PFSK-1 (cell line): ENCODE measurements at regions not wholly inside any gene's neighbourhood (a gene's known extent, or its start where the extent isn't known, plus 50 kb on each side); places are given as distances from the start of the nearest gene placed in this dataset.

Experiments used
- FOXP2 ChIP-seq: optimal IDR thresholded peaks from 2 replicates; pipeline ENCODE3; 2011; ENCODE audit warnings: borderline replicate concordance, control low read depth, inconsistent platforms; ENCODE audit not compliant: insufficient read depth; ENCODE audit errors: extremely low read length, extremely low read depth
- POLR2AphosphoS5 ChIP-seq: IDR thresholded peaks from 2 replicates; pipeline ENCODE4 v1.6.1; 2012; ENCODE audit warnings: low read depth, mild to moderate bottlenecking, control low read depth, low read length, moderate library complexity
- REST ChIP-seq, 2 experiments: IDR thresholded peaks; 2 replicates each; pipeline versions ENCODE4 v1.6.1 to v1.8.0; 2011 to 2012; ENCODE audit warnings: low read depth in 2 of 2, low read length in 2 of 2, control low read depth in 1 of 2, inconsistent platforms in 1 of 2, mild to moderate bottlenecking in 1 of 2, moderate library complexity in 1 of 2; ENCODE audit not compliant: insufficient read depth in 1 of 2
- SIN3A ChIP-seq: IDR thresholded peaks from 2 replicates; pipeline ENCODE4 v1.6.1; 2012; ENCODE audit warnings: mild to moderate bottlenecking, low read length, moderate library complexity, borderline replicate concordance; ENCODE audit not compliant: insufficient read depth
- TAF1 ChIP-seq: IDR thresholded peaks from 2 replicates; pipeline ENCODE4 v1.6.1; 2012; ENCODE audit warnings: low read length, control low read depth, borderline replicate concordance; ENCODE audit not compliant: insufficient read depth

- TF ChIP-seq SIN3A = no peak
- TF ChIP-seq FOXP2 = no peak
- TF ChIP-seq REST (IDR thresholded peaks at IDR 0.05; ENCODE audit: insufficient read depth in 1 of 2, low read depth in 2 of 2, low read length in 2 of 2) = no peak
- no peak for TF ChIP-seq POLR2AphosphoS5
- TF ChIP-seq TAF1 = no peak
These were observed 1219.6 kb downstream of the BRD1 start for GRCh38 chr22:48607901-48608662.

GRCh38 chr22:48606684-48607307, 1220.9 kb downstream of the BRD1 start:
- no peak for TF ChIP-seq FOXP2
- no peak for TF ChIP-seq REST (IDR thresholded peaks at IDR 0.05; ENCODE audit: insufficient read depth in 1 of 2, low read depth in 2 of 2, low read length in 2 of 2)
- no peak for TF ChIP-seq TAF1
- TF ChIP-seq POLR2AphosphoS5 = no peak
- TF ChIP-seq SIN3A = no peak

DNA sequence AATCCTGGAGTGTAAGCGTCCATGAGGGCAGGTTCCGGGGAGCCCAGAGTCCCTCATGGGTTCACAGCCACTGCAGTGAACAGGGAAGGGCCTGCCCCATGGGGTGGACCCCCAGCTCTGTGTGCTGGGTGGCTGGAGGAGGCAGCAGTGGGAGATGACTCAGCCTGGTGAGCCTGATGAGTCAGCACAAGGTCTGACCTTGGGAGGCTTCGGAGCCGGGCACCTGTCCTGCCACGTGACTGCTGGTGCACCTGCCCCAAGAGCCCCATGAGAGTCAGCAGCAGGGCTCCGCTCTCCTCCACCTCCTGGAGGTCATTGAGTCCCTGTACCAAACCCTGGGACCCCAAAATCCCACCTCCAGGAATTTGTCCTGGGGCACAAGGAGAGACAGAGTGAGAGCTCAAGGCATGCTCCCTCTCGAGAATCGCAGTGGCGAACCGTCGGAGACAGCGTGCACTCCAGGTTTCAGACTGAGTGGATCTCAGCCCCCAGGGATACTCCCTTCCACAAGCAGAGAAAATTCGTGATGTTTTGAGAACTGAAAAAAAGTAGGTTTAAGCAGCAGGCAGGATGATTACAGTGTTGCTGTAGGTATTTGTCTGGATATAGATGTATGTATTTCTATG, 1221.7 kb downstream of the BRD1 start:
- TF ChIP-seq FOXP2 (no peak), SIN3A (no peak), REST (IDR thresholded peaks at IDR 0.05; ENCODE audit: insufficient read depth in 1 of 2, low read depth in 2 of 2, low read length in 2 of 2) (no peak), TAF1 (no peak), POLR2AphosphoS5 (no peak)

- TF ChIP-seq FOXP2 = no peak
- TF ChIP-seq POLR2AphosphoS5 = no peak
- no peak for TF ChIP-seq REST (IDR thresholded peaks at IDR 0.05; ENCODE audit: insufficient read depth in 1 of 2, low read depth in 2 of 2, low read length in 2 of 2)
- no peak for TF ChIP-seq SIN3A
- no peak for TF ChIP-seq TAF1
These were observed 1222.5 kb downstream of the BRD1 start for GRCh38 chr22:48605125-48605524.
